Fibroblast of pulmonary artery (primary cell): ENCODE measurements at regions not wholly inside any gene's neighbourhood (a gene's known extent, or its start where the extent isn't known, plus 50 kb on each side); places are given as distances from the start of the nearest gene placed in this dataset.

Experiments used
- DNase-seq: peaks from one replicate; pipeline ENCODE4 v3.0.0-alpha.2; 2010; ENCODE audit warnings: low read depth
- H3K4me3 ChIP-seq: replicated peaks from 2 replicates; pipeline ENCODE4 v1.5.1; 2011; ENCODE audit warnings: low read depth, mild to moderate bottlenecking, control low read depth, low read length, moderate library complexity
- TF ChIP-seq, protein P1 (sequence below): IDR thresholded peaks from 2 replicates; pipeline ENCODE4 v1.5.1; 2011; ENCODE audit warnings: mild to moderate bottlenecking, control low read depth, low read length, inconsistent platforms; ENCODE audit errors: missing control alignments

- H3K4me3 ChIP-seq: no peak overlapping the region
- no peak for DNase-seq
These were observed 158.6 kb downstream of the TRIML1 start for GRCh38 chr4:188297873-188298272.

GRCh38 chr4:188299161-188299560 is 159.9 kb downstream of the TRIML1 start:
- no peak overlapping the region for H3K4me3 ChIP-seq
- TF ChIP-seq, protein P1, sequence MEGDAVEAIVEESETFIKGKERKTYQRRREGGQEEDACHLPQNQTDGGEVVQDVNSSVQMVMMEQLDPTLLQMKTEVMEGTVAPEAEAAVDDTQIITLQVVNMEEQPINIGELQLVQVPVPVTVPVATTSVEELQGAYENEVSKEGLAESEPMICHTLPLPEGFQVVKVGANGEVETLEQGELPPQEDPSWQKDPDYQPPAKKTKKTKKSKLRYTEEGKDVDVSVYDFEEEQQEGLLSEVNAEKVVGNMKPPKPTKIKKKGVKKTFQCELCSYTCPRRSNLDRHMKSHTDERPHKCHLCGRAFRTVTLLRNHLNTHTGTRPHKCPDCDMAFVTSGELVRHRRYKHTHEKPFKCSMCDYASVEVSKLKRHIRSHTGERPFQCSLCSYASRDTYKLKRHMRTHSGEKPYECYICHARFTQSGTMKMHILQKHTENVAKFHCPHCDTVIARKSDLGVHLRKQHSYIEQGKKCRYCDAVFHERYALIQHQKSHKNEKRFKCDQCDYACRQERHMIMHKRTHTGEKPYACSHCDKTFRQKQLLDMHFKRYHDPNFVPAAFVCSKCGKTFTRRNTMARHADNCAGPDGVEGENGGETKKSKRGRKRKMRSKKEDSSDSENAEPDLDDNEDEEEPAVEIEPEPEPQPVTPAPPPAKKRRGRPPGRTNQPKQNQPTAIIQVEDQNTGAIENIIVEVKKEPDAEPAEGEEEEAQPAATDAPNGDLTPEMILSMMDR: no peak
- DNase-seq: no peak

More at GRCh38 chr4:188297873-188298272, 158.6 kb downstream of the TRIML1 start:
- TF ChIP-seq, protein P1: no peak

GRCh38 chr4:188300385-188300784 is 161.1 kb downstream of the TRIML1 start:
- no peak for DNase-seq
- H3K4me3 ChIP-seq: no peak overlapping the region
- TF ChIP-seq, protein P1: no peak

GRCh38 chr4:188305690-188306089 is 166.4 kb downstream of the TRIML1 start:
- no peak overlapping the region for H3K4me3 ChIP-seq
- DNase-seq: no peak
- TF ChIP-seq, protein P1: no peak

GRCh38 chr4:188307591-188307990 is 168.3 kb downstream of the TRIML1 start:
- no peak overlapping the region for H3K4me3 ChIP-seq
- DNase-seq: no peak
- TF ChIP-seq, protein P1: no peak

GRCh38 chr4:188308142-188308541 is 168.9 kb downstream of the TRIML1 start:
- DNase-seq: no peak
- TF ChIP-seq, protein P1: no peak

DNA sequence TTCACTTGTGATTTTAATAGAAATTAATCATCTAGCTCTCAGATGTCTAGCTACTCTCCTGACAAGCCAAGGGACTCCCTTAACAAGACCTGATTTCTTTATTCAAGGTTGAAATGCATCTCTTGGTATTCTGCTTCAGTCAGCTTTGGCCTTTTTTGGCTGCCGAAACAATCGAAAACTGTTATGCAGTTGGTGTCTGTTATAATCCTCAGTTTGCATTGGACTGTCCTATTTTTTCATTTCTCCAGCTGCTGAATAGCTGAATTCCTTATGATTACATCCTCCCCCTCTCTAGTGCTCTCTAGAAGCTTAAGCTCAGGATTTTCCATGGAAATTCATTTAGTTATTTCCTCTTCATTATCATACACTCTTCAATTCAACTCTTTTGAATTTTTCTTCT is 177.2 kb downstream of the TRIML1 start:
- DNase-seq: no peak
- TF ChIP-seq, protein P1: no peak
- no peak overlapping the region for H3K4me3 ChIP-seq

More at GRCh38 chr4:188308142-188308541, 168.9 kb downstream of the TRIML1 start:
- H3K4me3 ChIP-seq: no peak overlapping the region
